ENCODE measurements at regions not wholly inside any gene's neighbourhood (a gene's known extent, or its start where the extent isn't known, plus 50 kb on each side); places are given as distances from the start of the nearest gene placed in this dataset.
"Not testable (repeated sequence)": the region's sequence is repeated elsewhere in the genome, so short reads cannot be mapped to it uniquely, and the experiment has no call there.

DNA sequence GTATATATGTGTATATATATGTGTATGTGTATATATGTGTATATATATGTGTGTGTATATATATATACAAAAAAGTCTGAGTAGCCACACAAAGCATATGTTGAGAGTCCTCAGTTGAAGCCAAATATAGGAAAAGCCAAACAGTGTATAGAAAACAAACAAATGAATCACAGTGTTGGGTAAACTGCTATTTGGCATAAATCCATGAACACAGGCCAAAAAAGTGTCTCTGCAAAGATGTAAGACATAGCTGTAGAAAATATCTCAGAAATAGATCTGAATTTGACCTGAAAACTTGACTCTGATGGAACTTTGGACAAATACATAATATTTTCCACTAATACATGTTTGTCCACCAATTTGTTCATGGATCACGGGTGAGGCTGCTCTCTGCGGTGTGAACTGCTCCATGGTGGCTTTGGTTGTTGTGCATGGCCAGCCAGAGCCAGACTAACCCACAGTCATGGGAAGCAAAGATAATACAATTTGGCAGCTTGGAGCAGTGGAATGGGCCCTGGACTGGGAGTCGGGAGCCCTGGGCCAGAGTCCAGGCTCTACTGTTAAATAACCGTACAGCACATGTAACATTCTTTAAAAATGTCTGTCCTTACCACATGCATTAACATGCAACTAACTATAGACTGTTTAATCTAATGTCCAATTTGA, 76.9 kb upstream of the EED start:
- DNase-seq (ENCODE audit: extremely low read depth, low read depth, low spot score): no peak

DNA sequence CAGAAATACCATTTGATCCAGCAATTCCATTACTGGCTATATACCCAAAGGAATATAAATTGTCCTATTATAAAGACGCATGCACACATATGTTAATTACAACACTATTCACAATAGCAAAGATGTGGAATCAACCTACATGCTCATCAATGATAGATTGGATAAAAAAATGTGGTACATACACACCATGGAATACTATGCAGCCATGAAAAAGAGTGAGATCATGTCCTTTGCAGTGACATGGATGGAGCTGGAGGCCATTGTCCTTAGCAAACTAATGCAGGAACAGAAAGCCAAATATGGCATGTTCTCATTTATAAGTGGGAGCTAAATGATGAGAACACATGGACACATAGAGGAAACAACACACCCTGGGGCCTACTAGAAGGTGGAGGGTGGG, 78.3 kb upstream of the EED start:
- DNase-seq (ENCODE audit: extremely low read depth, low read depth, low spot score): not testable (repeated sequence)

DNA sequence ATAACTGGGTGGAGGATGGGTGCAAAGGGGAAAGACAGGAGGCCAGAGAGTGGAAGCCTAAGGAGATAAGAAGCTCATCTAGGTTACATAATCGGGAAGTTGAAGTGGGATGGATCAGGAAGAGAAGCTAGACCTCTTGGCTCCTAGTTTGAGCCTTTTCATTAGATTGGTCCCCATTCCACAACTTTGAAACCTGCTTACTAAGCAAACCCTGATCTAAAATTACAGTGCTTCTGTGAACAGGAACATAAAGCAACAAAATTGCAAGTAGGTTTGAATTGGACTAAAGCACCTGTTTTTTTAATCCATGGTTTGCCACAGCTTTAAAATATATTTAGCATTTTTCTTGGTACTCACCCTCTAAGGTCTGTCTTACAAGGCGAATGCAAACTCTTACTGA, 80.4 kb upstream of the EED start:
- DNase-seq (ENCODE audit: extremely low read depth, low read depth, low spot score): no peak

DNA sequence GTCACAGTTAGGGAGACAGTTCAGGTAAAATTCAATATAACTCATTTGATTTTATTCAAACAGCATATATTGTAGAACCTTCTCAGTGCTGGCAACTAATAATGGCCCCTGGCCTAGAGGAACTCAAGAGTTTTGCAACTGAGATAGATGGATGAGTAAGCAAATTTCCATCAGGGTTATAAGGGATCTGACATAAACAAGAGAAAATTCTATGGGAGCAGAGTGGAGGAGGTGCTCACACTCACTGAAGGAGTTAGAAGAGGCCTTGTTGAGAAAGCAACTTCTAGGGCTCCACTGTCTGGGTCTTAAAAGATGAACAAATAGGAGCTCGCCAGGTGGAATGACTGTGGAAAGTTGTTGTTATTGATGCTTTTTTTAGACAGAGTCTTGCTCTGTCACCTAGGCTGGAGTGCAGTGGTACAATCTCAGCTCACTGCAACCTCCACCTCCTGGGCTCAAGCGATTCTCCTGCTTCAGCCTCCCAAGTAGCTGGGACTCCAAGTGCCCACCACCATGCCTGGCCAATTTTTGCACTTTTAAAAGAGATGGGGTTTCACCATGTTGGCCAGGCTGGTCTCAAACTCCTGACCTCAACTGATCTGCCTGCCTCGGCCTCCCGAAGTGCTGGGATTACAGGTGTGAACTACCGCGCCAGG, 81.2 kb upstream of the EED start:
- DNase-seq (ENCODE audit: extremely low read depth, low read depth, low spot score): not testable (repeated sequence)

DNA sequence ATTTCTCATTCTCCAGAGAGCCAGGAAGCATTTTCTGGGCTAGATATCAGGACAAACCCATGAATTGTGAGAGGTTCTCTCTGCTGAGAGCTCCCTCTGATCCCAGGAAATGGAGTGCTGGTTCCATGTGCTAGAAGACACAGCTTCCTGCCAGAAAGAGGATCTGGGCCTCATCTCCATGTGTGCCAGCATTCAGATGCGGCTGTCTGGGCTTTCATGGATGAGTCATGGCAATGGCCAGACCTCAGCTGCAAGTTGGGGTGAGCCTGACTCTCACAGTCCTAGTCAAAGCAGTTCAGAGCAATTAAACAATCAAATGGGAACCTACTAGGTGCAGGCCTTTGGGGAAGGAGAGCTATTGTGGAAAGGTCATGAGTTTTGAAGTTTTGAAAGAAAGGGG, 82.3 kb upstream of the EED start:
- no peak for DNase-seq (ENCODE audit: extremely low read depth, low read depth, low spot score)

DNA sequence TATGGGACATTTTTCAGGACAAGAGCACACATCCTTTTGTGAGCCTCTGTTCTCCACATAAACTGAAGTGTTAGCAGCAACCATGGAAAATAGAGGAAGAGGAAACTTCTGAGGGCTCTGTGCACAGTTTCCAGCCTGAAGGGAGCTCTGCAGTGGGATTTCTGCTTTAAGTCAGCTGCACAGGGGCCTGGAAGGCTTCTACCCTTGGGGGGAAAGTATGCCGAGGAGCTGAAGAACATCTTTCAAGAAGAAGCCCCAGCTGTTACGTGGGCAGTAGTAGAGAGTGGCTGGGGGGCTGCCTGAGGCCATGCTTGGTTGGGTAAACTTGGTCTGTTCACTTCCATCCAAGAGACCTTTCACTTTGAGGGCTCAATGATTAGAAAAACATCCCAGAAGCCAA, 82.7 kb upstream of the EED start:
- DNase-seq (ENCODE audit: extremely low read depth, low read depth, low spot score): no peak

DNA sequence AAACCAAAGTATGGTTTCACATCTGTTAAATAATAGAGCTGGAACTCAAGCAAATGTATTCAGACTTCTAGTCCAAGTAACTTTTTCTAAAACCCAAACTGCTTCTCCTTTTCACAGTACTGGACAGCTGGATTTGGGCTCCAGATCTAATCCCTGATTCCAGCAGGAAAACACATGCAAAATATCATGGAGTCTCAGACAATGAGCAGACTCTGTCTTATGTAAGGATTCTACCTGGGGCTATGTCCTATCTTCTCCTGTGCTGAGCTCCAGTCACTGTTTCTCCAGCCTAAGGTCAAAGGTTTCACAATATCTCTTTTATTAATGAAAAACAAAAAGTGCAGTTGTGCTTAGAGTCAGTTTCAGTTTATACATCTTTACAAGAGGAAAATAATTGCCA, 83.2 kb upstream of the EED start:
- no peak for DNase-seq (ENCODE audit: extremely low read depth, low read depth, low spot score)

DNA sequence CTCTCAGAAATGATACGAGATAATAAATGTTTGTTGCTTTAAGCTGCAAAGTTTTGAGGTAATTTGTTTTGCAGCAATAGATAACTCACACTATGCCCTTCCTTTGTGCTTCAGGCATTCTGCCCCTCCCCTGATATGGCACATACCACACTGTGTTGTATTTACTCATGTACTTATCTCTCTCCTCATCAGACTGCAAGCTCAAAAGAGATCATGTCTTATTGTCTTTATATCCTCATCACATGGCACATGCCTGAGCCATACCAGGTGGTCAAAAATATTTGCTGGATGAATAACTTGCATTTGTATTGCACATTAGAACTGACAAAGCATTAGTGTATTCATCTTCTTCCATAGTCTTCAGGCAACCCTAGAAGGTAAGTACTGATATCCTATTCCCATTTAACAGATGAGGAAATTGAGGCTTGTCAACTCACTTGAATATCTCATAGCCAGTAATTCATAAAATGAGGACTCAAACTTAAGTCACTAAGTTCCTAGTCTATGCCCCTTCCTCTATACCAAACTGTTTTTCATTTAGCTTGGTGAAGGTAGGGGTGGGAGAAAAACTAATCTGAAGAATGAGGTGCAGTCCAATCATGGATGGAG, 83.9 kb upstream of the EED start:
- no peak for DNase-seq (ENCODE audit: extremely low read depth, low read depth, low spot score)

DNA sequence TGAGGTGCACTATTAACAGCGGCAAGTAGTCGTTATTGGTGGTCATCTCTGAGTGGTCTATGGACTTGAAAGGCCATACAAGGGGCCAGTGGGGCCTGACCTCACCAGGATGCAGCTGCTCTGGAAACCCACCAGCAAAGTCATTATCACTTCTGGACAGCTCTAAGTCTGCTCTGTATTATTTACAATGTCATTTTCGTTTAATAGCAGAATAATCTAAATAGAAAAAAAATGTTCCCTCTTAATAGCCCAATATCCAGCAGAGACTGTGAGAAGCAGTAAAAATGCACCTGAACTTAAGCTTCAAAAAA, 85.0 kb upstream of the EED start:
- DNase-seq (ENCODE audit: extremely low read depth, low read depth, low spot score): no peak

DNA sequence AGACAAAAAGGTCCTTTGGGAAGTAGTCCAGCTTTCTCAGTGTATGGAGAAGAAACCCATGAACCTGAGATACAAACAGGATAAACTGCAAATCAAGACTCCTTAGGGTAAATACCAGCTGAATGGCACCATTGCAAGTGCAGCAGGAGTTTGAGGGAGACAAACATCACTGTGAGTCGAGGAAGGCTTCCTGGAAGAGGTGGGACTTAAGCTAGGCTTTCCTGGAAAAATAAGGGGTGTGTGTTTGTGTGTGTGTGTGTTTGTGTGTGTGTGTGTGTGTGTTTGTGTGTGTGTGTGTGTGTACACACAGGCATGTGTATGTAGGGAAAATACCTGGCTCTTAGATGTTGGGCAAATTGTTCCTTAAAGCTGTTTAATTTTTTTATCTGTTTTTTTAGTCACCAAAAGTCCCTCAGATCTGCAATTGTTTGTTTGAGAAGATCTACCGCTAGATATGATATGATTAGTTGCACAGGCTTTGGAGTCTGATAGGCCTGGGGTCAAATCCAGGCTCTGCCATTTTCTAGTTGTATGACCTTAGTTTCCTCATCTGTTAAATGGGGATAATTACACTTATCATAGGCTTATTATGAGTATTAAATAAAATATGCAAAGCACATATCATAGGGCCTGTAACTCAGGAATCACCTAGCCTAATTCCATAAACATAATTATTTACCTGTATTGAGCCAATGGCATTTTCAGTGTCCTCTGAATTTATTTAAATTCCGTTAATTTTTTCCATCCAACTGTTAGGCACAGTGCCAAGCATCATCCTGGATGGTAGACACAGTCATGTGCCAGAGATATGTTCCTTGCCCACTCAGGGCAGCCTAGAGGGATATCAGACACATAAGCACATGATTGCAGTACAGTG, 85.6 kb upstream of the EED start:
- no peak for DNase-seq (ENCODE audit: extremely low read depth, low read depth, low spot score)

DNA sequence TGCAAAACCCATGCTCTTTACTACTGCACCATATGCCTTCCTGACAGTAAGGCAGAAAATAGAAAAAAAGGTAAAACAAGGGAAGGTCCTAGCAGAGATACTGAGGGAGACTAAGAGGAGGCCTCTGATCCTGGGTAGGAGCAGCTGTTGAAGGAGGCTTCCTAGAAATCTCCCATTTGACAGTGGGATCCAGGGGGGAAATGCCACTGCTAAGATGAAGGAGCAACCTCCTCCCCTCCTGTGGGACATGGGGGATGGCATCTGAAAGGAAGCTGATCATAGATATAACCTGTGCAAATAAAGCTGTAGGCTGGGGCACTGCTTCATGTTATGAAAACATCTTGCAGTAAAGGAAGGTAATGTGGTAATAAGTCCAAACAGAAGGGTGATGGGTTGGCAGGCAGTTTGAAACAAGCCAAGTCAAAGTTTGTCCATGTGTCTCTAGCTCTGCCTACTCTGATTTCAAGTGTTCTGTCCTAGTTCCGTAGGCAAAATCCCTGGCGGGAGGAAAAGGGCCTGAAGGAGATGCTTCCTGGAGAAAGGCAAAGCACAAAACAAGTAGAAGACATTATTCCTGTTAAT, 86.7 kb upstream of the EED start:
- no peak for DNase-seq (ENCODE audit: extremely low read depth, low read depth, low spot score)

DNA sequence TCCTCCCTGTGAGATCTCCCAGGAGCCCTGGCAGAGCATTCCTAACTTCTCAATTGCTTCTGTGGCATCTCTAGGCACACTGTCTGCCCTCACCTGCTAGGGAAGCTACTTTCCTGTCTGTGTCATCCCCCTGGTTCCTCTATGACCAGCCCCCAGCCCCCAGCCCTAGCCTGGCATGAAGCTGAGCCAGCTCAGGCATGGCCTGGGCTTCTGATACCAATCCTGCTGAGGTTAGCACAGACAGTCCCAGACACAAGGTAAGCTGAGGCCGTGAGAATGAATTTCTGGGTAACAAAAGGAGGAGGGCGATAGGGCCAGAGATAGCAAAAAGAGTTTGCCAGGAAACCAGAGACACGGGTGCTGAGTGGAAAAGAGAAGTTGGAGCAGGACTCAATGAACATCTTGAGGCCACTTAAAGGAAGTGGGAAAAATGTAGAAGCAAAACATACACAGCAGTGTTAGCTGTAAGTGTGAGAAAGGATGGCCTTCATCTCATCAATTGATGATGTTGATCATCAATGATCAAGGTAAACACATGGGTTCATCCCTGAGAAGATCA, 87.6 kb upstream of the PICALM start:
- no peak for DNase-seq (ENCODE audit: extremely low read depth, low read depth, low spot score)

DNA sequence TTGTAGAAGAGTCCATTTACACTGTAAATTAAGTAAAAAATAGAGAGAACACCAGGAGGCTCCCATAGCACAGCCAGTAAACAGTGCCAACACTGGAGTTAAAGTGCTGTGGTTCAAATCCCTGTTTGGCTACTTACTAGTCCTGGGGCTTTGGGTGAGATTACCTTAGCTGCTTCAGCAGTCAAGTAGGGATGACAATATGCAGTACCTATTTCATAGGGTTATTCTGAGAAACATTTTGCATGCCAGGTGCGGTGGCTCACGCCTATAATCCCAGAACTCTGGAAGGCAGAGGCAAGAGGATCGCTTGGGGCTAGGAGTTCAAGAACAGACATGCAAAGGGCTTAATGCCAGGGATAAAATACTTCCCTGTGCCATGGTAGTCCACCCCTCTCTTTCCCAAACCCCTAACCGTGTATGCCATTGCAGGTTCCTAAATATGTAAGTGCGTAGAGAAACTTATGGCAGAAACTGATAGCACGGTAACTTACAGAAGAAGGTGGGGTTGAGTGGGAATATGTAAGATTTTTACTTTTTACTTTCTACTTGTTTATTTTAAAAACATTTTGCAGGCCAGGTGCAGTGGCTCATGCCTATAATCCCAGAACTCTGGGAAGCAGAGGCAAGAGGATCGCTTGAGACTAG, 86.4 kb upstream of the PICALM start:
- DNase-seq (ENCODE audit: extremely low read depth, low read depth, low spot score): no peak

DNA sequence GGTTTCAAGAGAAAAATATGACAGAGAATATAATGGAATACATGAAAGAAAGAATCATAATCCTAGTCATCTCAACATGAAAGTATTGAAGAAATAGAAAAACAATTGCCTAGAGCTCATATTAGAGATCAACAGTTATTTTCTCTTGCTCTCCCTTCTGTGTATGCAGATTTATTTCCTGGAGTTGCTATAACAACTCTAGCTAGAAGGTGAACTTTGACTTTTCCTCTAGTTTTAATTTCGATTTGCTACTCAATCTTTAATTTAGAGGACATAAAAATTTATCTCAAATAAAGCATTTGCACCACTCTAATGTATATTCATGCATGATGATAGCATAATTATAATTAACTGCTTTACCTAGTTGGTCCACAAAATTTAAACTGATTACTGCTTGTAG, 84.6 kb upstream of the PICALM start:
- DNase-seq (ENCODE audit: extremely low read depth, low read depth, low spot score): no peak

DNA sequence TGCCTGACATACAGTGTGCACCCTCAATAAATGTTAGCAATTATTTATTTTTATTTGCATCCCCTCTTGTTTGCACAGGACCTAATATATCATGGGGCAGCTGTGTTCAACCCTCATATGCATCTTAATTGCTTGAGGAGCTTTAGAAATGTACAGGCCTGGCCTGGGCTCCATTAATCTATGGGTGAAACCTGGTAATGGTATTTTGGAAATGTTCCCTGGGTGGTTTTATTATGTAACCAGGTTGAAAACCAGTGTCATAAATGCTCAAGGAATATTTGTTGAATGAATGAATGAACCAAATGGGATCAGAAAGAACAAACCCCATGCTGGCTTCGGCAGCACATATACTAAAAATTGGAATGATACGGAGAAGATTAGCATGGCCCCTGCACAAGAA, 84.0 kb upstream of the PICALM start:
- DNase-seq (ENCODE audit: extremely low read depth, low read depth, low spot score): no peak

DNA sequence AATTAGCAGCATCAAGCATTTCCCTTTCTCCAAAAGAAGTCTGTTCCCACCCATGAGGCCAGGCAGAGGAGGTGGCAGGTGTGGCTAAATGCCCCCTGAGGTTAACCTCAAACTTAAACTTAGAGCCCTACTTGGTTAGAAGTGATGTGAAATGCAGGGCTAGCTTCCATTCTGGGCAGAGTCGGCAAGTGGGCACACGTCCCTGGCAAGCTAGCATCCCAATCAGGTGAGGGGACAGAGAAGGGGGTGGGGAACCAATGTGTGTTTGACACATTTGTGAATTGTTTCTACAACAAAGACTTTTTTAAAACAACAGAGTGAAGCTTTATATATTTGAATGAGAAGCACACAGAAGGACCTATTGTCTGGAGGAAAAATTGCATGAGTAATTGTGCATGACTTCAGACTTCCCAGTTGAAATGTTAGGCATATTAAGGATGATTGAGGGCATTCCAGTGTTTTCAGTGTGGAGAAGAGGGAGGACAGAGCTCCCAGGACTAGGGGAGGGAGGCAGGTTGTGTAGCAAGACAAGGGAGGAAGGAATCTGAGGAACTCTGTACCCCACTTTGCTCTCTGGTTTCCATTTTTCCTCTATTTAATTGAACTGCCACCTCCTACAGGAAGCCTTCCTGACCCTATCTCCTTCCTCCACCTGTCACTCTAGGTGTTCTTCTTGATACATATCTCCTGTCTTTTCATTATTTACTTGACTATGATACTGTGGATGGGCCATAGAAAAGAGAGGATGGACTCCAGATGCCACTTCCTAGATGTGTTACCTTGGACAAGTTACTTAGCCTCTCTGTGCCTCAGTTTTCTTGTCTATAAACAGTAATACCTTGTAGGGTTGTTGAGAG, 83.3 kb upstream of the PICALM start:
- no peak for DNase-seq (ENCODE audit: extremely low read depth, low read depth, low spot score)

DNA sequence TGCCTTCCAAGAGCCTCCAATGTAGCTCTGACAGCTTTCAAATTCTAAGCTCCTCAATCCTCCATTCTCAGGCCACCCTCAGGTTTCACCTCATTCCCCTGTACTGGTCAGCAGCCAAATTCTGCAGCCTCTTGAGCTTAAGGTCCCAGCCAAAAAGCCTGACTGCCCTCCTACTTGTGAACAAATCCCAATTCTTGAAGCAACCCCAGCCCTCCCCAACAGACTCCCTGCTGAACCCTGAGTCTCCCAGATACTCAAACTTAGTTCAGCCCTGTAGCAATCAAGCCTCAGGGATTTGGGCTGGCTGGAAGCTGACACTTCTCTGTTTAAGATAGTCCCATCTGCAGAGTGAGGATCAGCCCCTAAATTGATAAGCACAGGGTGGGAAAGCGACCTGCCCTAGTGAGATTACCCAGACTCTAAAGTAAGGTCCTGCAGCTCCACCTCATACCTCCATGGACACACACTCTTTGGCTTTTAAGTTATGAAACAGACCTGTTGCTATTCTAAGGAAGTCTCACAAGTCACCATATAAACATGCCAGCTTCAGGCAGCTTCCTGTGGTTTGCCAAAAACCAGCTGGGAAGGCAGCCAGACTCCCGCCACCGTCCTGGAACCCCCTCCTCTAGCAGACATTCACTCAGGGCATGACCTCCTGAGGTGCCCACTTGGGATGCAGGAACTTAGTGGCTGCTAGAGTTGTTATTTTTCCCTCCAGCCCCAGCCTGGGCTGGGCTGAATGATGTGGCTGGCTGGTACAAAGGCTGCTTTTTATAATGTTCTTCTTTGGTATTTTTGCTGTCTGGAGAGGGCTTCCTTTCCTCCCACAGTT, 82.5 kb upstream of the PICALM start:
- no peak for DNase-seq (ENCODE audit: extremely low read depth, low read depth, low spot score)

DNA sequence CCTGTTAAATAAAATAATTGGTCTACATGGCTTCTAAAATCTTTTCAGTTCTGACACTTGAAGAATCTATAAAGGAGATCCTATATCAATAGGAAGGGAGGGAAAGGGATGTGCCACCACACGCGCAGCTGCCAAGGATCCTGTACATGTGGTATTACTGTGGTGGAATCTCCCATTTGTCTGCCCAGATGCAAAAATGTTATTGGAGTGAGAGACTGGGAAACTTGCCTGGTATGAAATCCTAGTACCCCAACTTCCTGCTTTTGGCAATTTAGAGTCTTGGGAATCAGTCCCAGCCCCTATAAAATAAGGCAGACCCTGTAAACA, 81.9 kb upstream of the PICALM start:
- no peak for DNase-seq (ENCODE audit: extremely low read depth, low read depth, low spot score)

DNA sequence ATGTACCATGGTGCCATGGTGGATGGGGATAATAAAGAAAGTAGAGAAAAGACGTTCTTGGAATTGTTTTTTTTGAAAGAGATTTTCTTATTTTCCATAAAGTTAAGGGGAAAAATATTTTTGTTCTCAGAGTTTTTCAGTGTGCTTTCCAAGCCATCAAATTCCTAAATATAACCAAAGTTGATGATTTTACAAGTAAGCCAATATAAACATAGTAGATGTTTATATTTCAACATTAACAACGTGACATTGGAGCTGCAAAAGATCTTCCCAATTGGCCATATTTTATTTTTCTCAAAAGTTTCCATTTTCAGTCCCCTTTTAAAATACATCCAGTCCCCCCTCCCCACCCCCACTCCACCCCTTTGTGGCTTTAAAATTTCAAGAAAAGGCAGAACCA, 80.9 kb upstream of the PICALM start:
- no peak for DNase-seq (ENCODE audit: extremely low read depth, low read depth, low spot score)
